Right atrium auricular region (tissue), 2 donors: ENCODE measurements at regions not wholly inside any gene's neighbourhood (a gene's known extent, or its start where the extent isn't known, plus 50 kb on each side); places are given as distances from the start of the nearest gene placed in this dataset.

Experiments
- DNase-seq: peaks from one replicate; pipeline ENCODE4 v3.0.0-alpha.2; 2019; ENCODE audit warnings: low spot score
- H3K27ac ChIP-seq, 2 donors: fragments of 200-600 bp; sonication (generic); 1 replicate in 1 of 2; 2 replicates in 1 of 2; pipeline ENCODE4 v1.5.1; 2016 to 2019
- H3K27me3 ChIP-seq, 2 donors: fragments of 200-600 bp; sonication (generic); one replicate each; pipeline versions ENCODE4 v1.5.1 to v1.6.0; 2017 to 2019
- H3K36me3 ChIP-seq: fragments of 200-600 bp; sonication (generic); one replicate; pipeline ENCODE4 v1.5.1; 2016
- H3K4me1 ChIP-seq, 2 donors: fragments of 200-600 bp; sonication (generic); one replicate each; pipeline versions ENCODE4 v1.5.1 to v1.6.0; 2017 to 2019
- H3K4me3 ChIP-seq, 2 donors: fragments of 200-600 bp; sonication (generic); 1 replicate in 1 of 2; 2 replicates in 1 of 2; pipeline ENCODE4 v1.5.1; 2017 to 2019; ENCODE audit warnings: mild to moderate bottlenecking in 1 of 2, moderate library complexity in 1 of 2
- H3K9me3 ChIP-seq, 2 donors: fragments of 200-600 bp; sonication (generic); one replicate each; pipeline ENCODE4 v1.5.1; 2019
- CTCF ChIP-seq, 2 donors: fragments of 200-600 bp; sonication (generic); IDR thresholded peaks; one replicate each; pipeline ENCODE4 v1.5.1; 2019; ENCODE audit warnings: antibody characterized with exemption in 2 of 2

GRCh38 chr12:118467641-118468305 is 91.4 kb downstream of the SUDS3 start:
- Histone ChIP-seq H3K27ac (no peak overlapping the region), H3K9me3 (peaks cover 0 to 6% of the 10 kb centered on the region in 2 donors), H3K4me1 (no peaks in the 10 kb centered on the region), H3K4me3 (no peak overlapping the region), H3K27me3 (no peaks in the 10 kb centered on the region), H3K36me3 (no peaks in the 10 kb centered on the region)
- TF ChIP-seq CTCF (IDR thresholded peaks at IDR 0.05) = no peak
- DNase-seq = no peak

- no peak for TF ChIP-seq CTCF (IDR thresholded peaks at IDR 0.05)
- Histone ChIP-seq H3K9me3 (peaks cover 0 to 6% of the 10 kb centered on the region in 2 donors), H3K27me3 (no peaks in the 10 kb centered on the region), H3K4me3 (no peak overlapping the region), H3K4me1 (no peaks in the 10 kb centered on the region), H3K27ac (no peak overlapping the region), H3K36me3 (no peaks in the 10 kb centered on the region)
- DNase-seq = no peak
Observed at GRCh38 chr12:118472940-118473339, 96.6 kb downstream of the SUDS3 start.

- Histone ChIP-seq H3K4me1 (no peaks in the 10 kb centered on the region), H3K36me3 (no peaks in the 10 kb centered on the region), H3K27me3 (no peaks in the 10 kb centered on the region), H3K27ac (peak overlapping the region in 1 of 2 donors; percentile 79), H3K4me3 (no peak overlapping the region), H3K9me3 (no peaks in the 10 kb centered on the region)
- TF ChIP-seq CTCF (IDR thresholded peaks at IDR 0.05) = no peak
- no peak for DNase-seq
Observed at GRCh38 chr12:118480235-118480634, 103.9 kb downstream of the SUDS3 start.

GRCh38 chr12:118488034-118488433 is 111.7 kb downstream of the SUDS3 start:
- Histone ChIP-seq H3K9me3 (peaks cover 0 to 6% of the 10 kb centered on the region in 2 donors), H3K36me3 (no peaks in the 10 kb centered on the region), H3K27ac (no peak overlapping the region), H3K4me3 (no peak overlapping the region), H3K4me1 (no peaks in the 10 kb centered on the region), H3K27me3 (no peaks in the 10 kb centered on the region)
- no peak for TF ChIP-seq CTCF (IDR thresholded peaks at IDR 0.05)
- no peak for DNase-seq

GRCh38 chr12:118493962-118494361 is 117.6 kb downstream of the SUDS3 start:
- Histone ChIP-seq H3K4me3 (no peak overlapping the region), H3K36me3 (no peaks in the 10 kb centered on the region), H3K27me3 (no peaks in the 10 kb centered on the region), H3K27ac (no peak overlapping the region), H3K4me1 (no peaks in the 10 kb centered on the region), H3K9me3 (no peaks in the 10 kb centered on the region)
- no peak for TF ChIP-seq CTCF (IDR thresholded peaks at IDR 0.05)
- no peak for DNase-seq

GRCh38 chr12:118494776-118495175 is 118.4 kb downstream of the SUDS3 start:
- Histone ChIP-seq H3K27me3 (no peaks in the 10 kb centered on the region), H3K9me3 (no peaks in the 10 kb centered on the region), H3K4me3 (no peak overlapping the region), H3K4me1 (no peaks in the 10 kb centered on the region), H3K36me3 (no peaks in the 10 kb centered on the region), H3K27ac (no peak overlapping the region)
- DNase-seq = no peak
- TF ChIP-seq CTCF (IDR thresholded peaks at IDR 0.05) = no peak
